KMS-11 (cell line): ENCODE measurements at regions not wholly inside any gene's neighbourhood (a gene's known extent, or its start where the extent isn't known, plus 50 kb on each side); places are given as distances from the start of the nearest gene placed in this dataset.

Source experiments
- H2AFZ ChIP-seq: fragments of 200-600 bp; sonication (generic); 2 replicates; pipeline ENCODE4 v1.6.1; 2016; ENCODE audit warnings: antibody characterized with exemption, mixed run types, low read depth
- H3K27ac ChIP-seq: fragments of 200-600 bp; sonication (generic); 2 replicates; pipeline ENCODE4 v1.6.1; 2016; ENCODE audit warnings: mild to moderate bottlenecking, mixed run types
- H3K27me3 ChIP-seq: fragments of 200-600 bp; sonication (generic); 2 replicates; pipeline ENCODE4 v1.6.1; 2017; ENCODE audit warnings: mild to moderate bottlenecking, low read depth, mixed run types, moderate library complexity; ENCODE audit not compliant: insufficient read depth
- H3K36me3 ChIP-seq: fragments of 200-600 bp; sonication (generic); 2 replicates; pipeline ENCODE4 v1.6.1; 2017; ENCODE audit warnings: mild to moderate bottlenecking, mixed run types; ENCODE audit not compliant: insufficient read depth
- H3K4me1 ChIP-seq: fragments of 200-600 bp; sonication (generic); 2 replicates; pipeline ENCODE4 v1.6.1; 2016; ENCODE audit warnings: mild to moderate bottlenecking, low read depth, mixed run types; ENCODE audit not compliant: poor library complexity, severe bottlenecking
- H3K4me2 ChIP-seq: fragments of 200-600 bp; sonication (generic); 2 replicates; pipeline ENCODE4 v1.7.0; 2016; ENCODE audit warnings: mild to moderate bottlenecking, mixed run types
- H3K4me3 ChIP-seq: fragments of 200-600 bp; sonication (generic); IDR thresholded peaks from 2 replicates; pipeline ENCODE4 v1.6.1; 2017; ENCODE audit warnings: low read depth, low read length, mixed read lengths; ENCODE audit not compliant: insufficient read depth
- H3K79me2 ChIP-seq: fragments of 200-600 bp; sonication (generic); 2 replicates; pipeline ENCODE4 v1.6.1; 2016; ENCODE audit warnings: low read depth, mixed run types; ENCODE audit not compliant: insufficient read depth
- H3K9ac ChIP-seq: fragments of 200-600 bp; sonication (generic); 2 replicates; pipeline ENCODE4 v1.6.1; 2016; ENCODE audit warnings: mild to moderate bottlenecking, mixed run types
- H4K20me1 ChIP-seq: fragments of 200-600 bp; sonication (generic); 2 replicates; pipeline ENCODE4 v1.6.1; 2016; ENCODE audit warnings: mild to moderate bottlenecking, mixed run types; ENCODE audit not compliant: insufficient read depth
- CTCF ChIP-seq: fragments of 200-600 bp; sonication (generic); conservative IDR thresholded peaks from 2 replicates; pipeline ENCODE4 v1.6.1; 2017; ENCODE audit warnings: low read depth, mild to moderate bottlenecking, antibody characterized with exemption, low read length, moderate library complexity, mixed read lengths

- no peak for TF ChIP-seq CTCF
- Histone ChIP-seq H3K79me2 (no peaks in the 10 kb centered on the region), H3K36me3 (no peaks in the 10 kb centered on the region), H3K27me3 (no peaks in the 10 kb centered on the region), H3K4me2 (no peak overlapping the region), H2AFZ (no peak overlapping the region), H3K4me3 (no peak overlapping the region), H3K27ac (no peak overlapping the region), H3K4me1 (no peaks in the 10 kb centered on the region), H4K20me1 (no peaks in the 10 kb centered on the region), H3K9ac (no peak overlapping the region)
Observed at GRCh38 chr21:35540950-35541638, 492.0 kb upstream of the RUNX1 start.

- Histone ChIP-seq H3K4me3 (no peak overlapping the region), H3K9ac (no peak overlapping the region), H3K36me3 (no peaks in the 10 kb centered on the region), H3K79me2 (no peaks in the 10 kb centered on the region), H3K4me2 (no peak overlapping the region), H4K20me1 (no peaks in the 10 kb centered on the region), H3K4me1 (no peaks in the 10 kb centered on the region), H3K27me3 (no peaks in the 10 kb centered on the region), H3K27ac (no peak overlapping the region), H2AFZ (no peak overlapping the region)
- TF ChIP-seq CTCF: no peak
Observed at GRCh38 chr21:35538386-35538785, 489.3 kb upstream of the RUNX1 start.

- Histone ChIP-seq H4K20me1 (no peaks in the 10 kb centered on the region), H3K79me2 (no peaks in the 10 kb centered on the region), H3K36me3 (no peaks in the 10 kb centered on the region), H3K27ac (no peak overlapping the region), H3K4me3 (no peak overlapping the region), H3K4me2 (no peak overlapping the region), H3K4me1 (no peaks in the 10 kb centered on the region), H3K9ac (no peak overlapping the region), H2AFZ (no peak overlapping the region), H3K27me3 (no peaks in the 10 kb centered on the region)
- TF ChIP-seq CTCF: no peak
Observed at GRCh38 chr21:35537604-35538003, 488.5 kb upstream of the RUNX1 start.

- no peaks in the 10 kb centered on the region for H4K20me1 ChIP-seq
- no peaks in the 10 kb centered on the region for H3K79me2 ChIP-seq
- no peak overlapping the region for H3K27ac ChIP-seq
- H3K4me1 ChIP-seq: no peaks in the 10 kb centered on the region
- no peaks in the 10 kb centered on the region for H3K27me3 ChIP-seq
- no peak overlapping the region for H3K9ac ChIP-seq
- no peak for TF ChIP-seq CTCF
- H2AFZ ChIP-seq: no peak overlapping the region
- H3K4me3 ChIP-seq: no peak overlapping the region
- H3K36me3 ChIP-seq: no peaks in the 10 kb centered on the region
- H3K4me2 ChIP-seq: no peak overlapping the region
Observed at GRCh38 chr21:35533893-35534292, 484.8 kb upstream of the RUNX1 start.
